PC-9 (cell line): ENCODE measurements at regions not wholly inside any gene's neighbourhood (a gene's known extent, or its start where the extent isn't known, plus 50 kb on each side); places are given as distances from the start of the nearest gene placed in this dataset.

ENCODE experiments used
- BruUV-seq: library from RNA; stranded (reverse); fragments of 400-500 nt; replicated peaks from 2 replicates; lab custom pipeline; 2021; lab: Mats Ljungman, UMichigan
- CTCF ChIA-PET: fragments of 300-600 bp; sonication (Branson Sonifier 250); formaldehyde crosslinking; loops from one replicate; lab custom pipeline; 2022; ENCODE audit warnings: antibody characterized with exemption; lab: Charles Lee
- POLR2A ChIA-PET: fragments of 300-600 bp; sonication (Branson Sonifier 250); formaldehyde crosslinking; loops from one replicate; lab custom pipeline; 2022; ENCODE audit warnings: antibody characterized with exemption; ENCODE audit not compliant: unreplicated experiment; lab: Charles Lee
- DNase-seq, 2 experiments: peaks; one replicate each; pipeline versions ENCODE4 v3.0.0 to v3.0.0-alpha.2; 2015 to 2022; ENCODE audit warnings: mixed read lengths in 1 of 2
- H2AFZ ChIP-seq: fragments of 200-600 bp; sonication (generic); 2 replicates; pipeline ENCODE4 v1.8.1; 2017; ENCODE audit warnings: antibody characterized with exemption
- H3F3A ChIP-seq: fragments of 200-600 bp; sonication (generic); 2 replicates; pipeline ENCODE4 v1.8.1; 2017; ENCODE audit warnings: antibody characterized with exemption, mild to moderate bottlenecking, low read depth; ENCODE audit not compliant: insufficient read depth
- H3K27ac ChIP-seq: fragments of 200-600 bp; sonication (generic); 2 replicates; pipeline ENCODE4 v1.6.1; 2016; ENCODE audit warnings: mixed run types
- H3K27me3 ChIP-seq: fragments of 200-600 bp; sonication (generic); 2 replicates; pipeline ENCODE4 v1.6.1; 2016; ENCODE audit warnings: low read depth, mixed run types; ENCODE audit not compliant: insufficient read depth
- H3K36me3 ChIP-seq: fragments of 200-600 bp; sonication (generic); 2 replicates; pipeline ENCODE4 v1.6.1; 2016; ENCODE audit warnings: low read depth, mixed run types
- H3K4me1 ChIP-seq: fragments of 200-600 bp; sonication (generic); replicated peaks from 2 replicates; pipeline ENCODE4 v1.6.1; 2016; ENCODE audit warnings: mixed run types; ENCODE audit not compliant: insufficient read depth
- H3K4me2 ChIP-seq: fragments of 200-600 bp; sonication (generic); 2 replicates; pipeline ENCODE4 v1.6.1; 2017; ENCODE audit warnings: mixed run types
- H3K4me3 ChIP-seq: fragments of 200-600 bp; sonication (generic); 2 replicates; pipeline ENCODE4 v1.6.1; 2016; ENCODE audit warnings: mixed run types
- H3K79me2 ChIP-seq: fragments of 200-600 bp; sonication (generic); 2 replicates; pipeline ENCODE4 v1.6.1; 2017; ENCODE audit warnings: low read depth, mixed run types
- H3K9me2 ChIP-seq: fragments of 200-600 bp; sonication (generic); 2 replicates; pipeline ENCODE4 v1.8.1; 2017; ENCODE audit warnings: mild to moderate bottlenecking; ENCODE audit not compliant: insufficient read depth
- H3K9me3 ChIP-seq: fragments of 200-600 bp; sonication (generic); 2 replicates; pipeline ENCODE4 v1.8.1; 2016; ENCODE audit warnings: low read depth; ENCODE audit not compliant: insufficient read depth
- H4K20me1 ChIP-seq: fragments of 200-600 bp; sonication (generic); 2 replicates; pipeline ENCODE4 v1.8.1; 2017; ENCODE audit not compliant: insufficient read depth
- CTCF ChIP-seq: fragments of 200-600 bp; sonication (generic); conservative IDR thresholded peaks from 2 replicates; pipeline ENCODE4 v1.6.1; 2017; ENCODE audit warnings: mixed run types, antibody characterized with exemption, mild to moderate bottlenecking, moderate library complexity
- EZH2 ChIP-seq: fragments of 200-600 bp; sonication (generic); IDR thresholded peaks from 2 replicates; pipeline ENCODE4 v1.8.0; 2017; ENCODE audit warnings: antibody characterized with exemption, low read depth
- intact Hi-C: fragments of 100-400 bp; cut with micrococcal nuclease; formaldehyde crosslinking; loops from one replicate; pipeline ENCODE4 v1.10.0; 2022; ENCODE audit not compliant: unreplicated experiment

GRCh38 chr2:100752628-100753333, 67.2 kb upstream of the NPAS2 start:
- H4K20me1 ChIP-seq = no peaks in the 10 kb centered on the region
- H3K4me1 ChIP-seq = peaks cover 53% of the 10 kb centered on the region
- H3K9me2 ChIP-seq = no peaks in the 10 kb centered on the region
- no peaks in the 10 kb centered on the region for H3K27me3 ChIP-seq
- peaks cover 7% of the 10 kb centered on the region for H3K9me3 ChIP-seq
- CTCF ChIA-PET = interaction anchor here (0.7 kb wide), 2 partner anchors 24 to 809 kb away, joined by 3 read pairs; no protein-coding TSS in a partner anchor
- no peak overlapping the region for H3K4me3 ChIP-seq
- intact Hi-C loops = no loop called here
- peaks cover 28% of the 10 kb centered on the region for H3F3A ChIP-seq
- TF ChIP-seq CTCF (no peak), EZH2 (no peak)
- H3K36me3 ChIP-seq = no peaks in the 10 kb centered on the region
- no peaks in the 10 kb centered on the region for H3K79me2 ChIP-seq
- no TSS peak for BruUV-seq
- peak in 1 of 2 experiments; percentile 92 for DNase-seq
- POLR2A ChIA-PET = interaction anchor here (0.5 to 0.6 kb wide), 2 partner anchors 249 to 1006 kb away, joined by 5 to 6 read pairs; partner anchors contain the start of gene RPL31
- peak overlapping the region; percentile 52 for H3K4me2 ChIP-seq
- H3K27ac ChIP-seq = peak overlapping the region; percentile 72
- H2AFZ ChIP-seq = no peak overlapping the region

DNA sequence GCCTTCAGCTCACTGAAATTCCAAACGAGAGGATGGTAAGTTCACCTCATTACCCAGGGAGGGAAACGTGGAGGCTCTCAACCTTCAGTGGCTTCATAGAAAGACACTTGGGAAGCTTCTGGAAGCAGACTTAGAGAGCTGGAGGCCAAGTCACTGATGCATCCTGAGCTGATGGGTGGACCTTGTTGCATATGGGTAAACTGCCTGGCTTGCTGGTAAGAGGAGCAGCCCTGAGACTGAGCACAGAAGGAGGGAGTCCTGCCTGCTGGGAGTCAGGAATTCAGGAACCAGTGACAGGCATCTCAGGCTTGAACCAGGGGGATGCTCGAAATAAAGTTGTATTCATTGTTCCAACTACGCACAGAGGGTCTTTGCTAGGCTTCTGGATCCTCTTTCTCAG, 66.5 kb upstream of the NPAS2 start:
- H3K4me1 ChIP-seq = peaks cover 53% of the 10 kb centered on the region
- POLR2A ChIA-PET = interaction anchor here (0.5 to 0.6 kb wide), 2 partner anchors 61 to 249 kb away, joined by 4 to 6 read pairs; partner anchors contain the start of gene RPL31
- H3K36me3 ChIP-seq = no peaks in the 10 kb centered on the region
- BruUV-seq = no TSS peak
- H3K4me2 ChIP-seq = 0 out of 2 replicates have a peak overlapping the region, but pooled peaks have one; percentile 52
- H3K9me3 ChIP-seq = peaks cover 7% of the 10 kb centered on the region
- no peaks in the 10 kb centered on the region for H3K27me3 ChIP-seq
- H2AFZ ChIP-seq = no peak overlapping the region
- no peak for DNase-seq
- peaks cover 35% of the 10 kb centered on the region for H3F3A ChIP-seq
- peak overlapping the region; percentile 72 for H3K27ac ChIP-seq
- H3K79me2 ChIP-seq = no peaks in the 10 kb centered on the region
- H3K4me3 ChIP-seq = no peak overlapping the region
- no peaks in the 10 kb centered on the region for H4K20me1 ChIP-seq
- TF ChIP-seq EZH2 (no peak), CTCF (no peak)
- no peaks in the 10 kb centered on the region for H3K9me2 ChIP-seq
- intact Hi-C loops = no loop called here
- CTCF ChIA-PET = interaction anchor here (0.7 kb wide), 1 partner anchor 24 kb away, joined by 3 read pairs; no protein-coding TSS in a partner anchor

- Histone ChIP-seq H3K36me3 (no peaks in the 10 kb centered on the region), H3K4me2 (0 out of 2 replicates have a peak overlapping the region, but pooled peaks have one; percentile 3), H2AFZ (no peak overlapping the region), H3K4me3 (no peak overlapping the region), H3K27me3 (no peaks in the 10 kb centered on the region), H3F3A (peaks cover 38% of the 10 kb centered on the region), H3K79me2 (no peaks in the 10 kb centered on the region), H3K4me1 (peaks cover 55% of the 10 kb centered on the region), H3K9me3 (peaks cover 7% of the 10 kb centered on the region), H3K9me2 (no peaks in the 10 kb centered on the region), H3K27ac (no peak overlapping the region), H4K20me1 (no peaks in the 10 kb centered on the region)
- no peak for DNase-seq
- no peak for TF ChIP-seq CTCF
- no peak for TF ChIP-seq EZH2
- intact Hi-C loops = no loop called here
- ChIA-PET POLR2A (interaction anchor here (0.5 kb wide), 1 partner anchor 62 kb away, joined by 4 read pairs; no protein-coding TSS in a partner anchor), CTCF (no interaction called here)
- no TSS peak for BruUV-seq
These were observed 66.1 kb upstream of the NPAS2 start for GRCh38 chr2:100753881-100754280.
